Activated CD4-positive, alpha-beta T cell treated with anti-CD3 and anti-CD28 coated beads, Interleukin-2, amount 50 U/mL, for 16 hours (primary cell): ENCODE measurements at regions not wholly inside any gene's neighbourhood (a gene's known extent, or its start where the extent isn't known, plus 50 kb on each side); places are given as distances from the start of the nearest gene placed in this dataset.
A peak's percentile ranks its signal among the peaks of the same experiment; 100 is the strongest.

Source experiments
- DNase-seq: peaks from one replicate; pipeline ENCODE4 v3.0.0-alpha.2; 2020

- no peak for DNase-seq
Observed at GRCh38 chr21:17441370-17441769, 71.5 kb upstream of the CXADR start.

GRCh38 chr21:17442165-17442564 lies 70.7 kb upstream of the CXADR start:
- no peak for DNase-seq

- DNase-seq = no peak
Observed at GRCh38 chr21:17444828-17445227, 68.0 kb upstream of the CXADR start.

GRCh38 chr21:17446737-17447136 lies 66.1 kb upstream of the CXADR start:
- no peak for DNase-seq

- no peak for DNase-seq
Observed at GRCh38 chr21:17449701-17450100, 63.1 kb upstream of the CXADR start.

GRCh38 chr21:17451364-17451891 lies 61.4 kb upstream of the CXADR start:
- no peak for DNase-seq

- DNase-seq = peak; percentile 86
Observed at GRCh38 chr21:17454315-17455027, 58.4 kb upstream of the CXADR start.

GRCh38 chr21:17455028-17455353 lies 57.9 kb upstream of the CXADR start:
- no peak for DNase-seq

GRCh38 chr21:17455451-17455850 lies 57.4 kb upstream of the CXADR start:
- no peak for DNase-seq

- no peak for DNase-seq
Observed at GRCh38 chr21:17458279-17458678, 54.6 kb upstream of the CXADR start.

- DNase-seq = no peak
Observed at GRCh38 chr21:17460094-17460493, 52.7 kb upstream of the CXADR start.

GRCh38 chr21:17461014-17461413 lies 51.8 kb upstream of the CXADR start:
- DNase-seq = no peak

- no peak for DNase-seq
Observed at GRCh38 chr21:17461582-17461981, 51.3 kb upstream of the CXADR start.

GRCh38 chr21:17462276-17462981 lies 50.4 kb upstream of the CXADR start:
- no peak for DNase-seq
